Cardiac septum (tissue), 1 donor: ENCODE measurements at regions not wholly inside any gene's neighbourhood (a gene's known extent, or its start where the extent isn't known, plus 50 kb on each side); places are given as distances from the start of the nearest gene placed in this dataset.

Experiments
- DNase-seq: peaks from one replicate; pipeline ENCODE4 v3.0.0-alpha.2; 2020; ENCODE audit warnings: low spot score
- intact Hi-C: fragments of 100-400 bp; cut with DNase I; formaldehyde crosslinking; loops from one replicate; pipeline ENCODE4 v1.14.0; 2022
- donor health status: DM: no; HTN: no; CAD: no.

DNA sequence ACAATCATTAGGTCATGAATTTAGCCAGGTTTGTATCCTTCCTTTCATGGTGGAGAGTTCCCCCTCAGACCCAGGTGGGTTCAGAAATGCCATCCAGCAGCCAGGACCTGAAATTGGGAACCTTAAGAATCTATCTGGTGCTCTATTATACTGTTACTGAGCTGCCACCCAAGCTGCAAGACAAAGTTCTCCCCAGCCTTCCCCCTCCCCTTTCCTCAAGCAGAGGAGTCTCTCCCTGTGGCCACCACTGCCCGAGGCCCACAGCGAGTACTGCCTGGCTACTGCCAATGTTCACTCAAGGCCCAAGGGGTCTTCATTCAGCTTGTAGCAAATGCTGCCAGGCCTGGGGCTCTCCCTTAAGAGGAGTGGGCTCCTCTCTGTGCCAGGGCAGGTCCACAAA is 133.8 kb downstream of the TMEM38B start:
- intact Hi-C loops, result no loop called here
- DNase-seq, result no peak

DNA sequence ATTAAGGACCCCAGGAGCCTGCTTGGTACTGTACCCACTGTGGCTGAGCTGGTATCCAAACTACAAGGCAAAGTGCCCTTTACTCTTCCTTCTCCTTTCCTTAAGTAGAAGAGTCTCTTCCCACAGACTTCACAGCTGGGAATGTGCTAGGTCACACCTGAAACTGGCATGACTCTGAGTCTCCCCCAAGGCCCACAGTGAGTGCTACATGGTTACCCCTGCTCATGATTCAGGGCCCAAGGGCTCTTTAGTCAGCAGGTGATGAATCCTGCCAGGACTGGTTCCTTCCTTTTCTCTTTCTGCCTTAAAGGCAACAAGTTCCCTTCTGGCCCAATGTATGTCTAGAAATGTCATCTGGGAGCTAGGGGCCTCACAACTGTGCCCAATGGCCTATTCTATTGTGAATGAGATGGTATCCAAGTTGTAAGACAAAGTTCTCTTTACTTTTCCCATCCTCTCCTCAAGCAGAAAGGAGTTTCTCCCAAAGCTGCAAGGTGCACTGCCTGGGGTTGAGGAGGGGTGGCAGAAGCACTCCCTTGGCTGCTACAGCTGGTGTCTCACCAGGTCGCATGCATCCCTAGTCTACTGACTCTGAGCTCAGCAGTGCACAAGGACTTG is 134.4 kb downstream of the TMEM38B start:
- intact Hi-C loops, result no loop called here

DNA sequence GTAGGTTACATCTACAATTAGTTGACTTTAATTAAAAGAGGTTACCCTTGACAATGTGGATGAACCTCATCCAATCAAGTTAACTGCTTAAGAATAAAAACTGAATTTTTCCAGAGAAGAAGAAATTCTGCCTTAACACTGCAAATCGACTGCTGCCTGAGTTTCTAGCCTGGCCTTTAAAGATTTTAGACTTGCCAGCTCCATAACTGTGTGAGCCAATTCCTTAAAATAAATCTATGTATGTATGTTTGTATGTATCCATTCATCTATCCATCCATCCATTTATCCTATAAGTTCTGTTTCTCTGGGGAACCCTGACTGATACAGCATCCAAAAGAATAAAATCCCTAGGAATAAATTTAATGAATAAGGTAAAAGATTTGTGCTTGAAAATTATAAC is 136.1 kb downstream of the TMEM38B start:
- DNase-seq, result no peak
- intact Hi-C loops, result no loop called here

More for the DNA sequence above, 134.4 kb downstream of the TMEM38B start:
- no peak for DNase-seq

DNA sequence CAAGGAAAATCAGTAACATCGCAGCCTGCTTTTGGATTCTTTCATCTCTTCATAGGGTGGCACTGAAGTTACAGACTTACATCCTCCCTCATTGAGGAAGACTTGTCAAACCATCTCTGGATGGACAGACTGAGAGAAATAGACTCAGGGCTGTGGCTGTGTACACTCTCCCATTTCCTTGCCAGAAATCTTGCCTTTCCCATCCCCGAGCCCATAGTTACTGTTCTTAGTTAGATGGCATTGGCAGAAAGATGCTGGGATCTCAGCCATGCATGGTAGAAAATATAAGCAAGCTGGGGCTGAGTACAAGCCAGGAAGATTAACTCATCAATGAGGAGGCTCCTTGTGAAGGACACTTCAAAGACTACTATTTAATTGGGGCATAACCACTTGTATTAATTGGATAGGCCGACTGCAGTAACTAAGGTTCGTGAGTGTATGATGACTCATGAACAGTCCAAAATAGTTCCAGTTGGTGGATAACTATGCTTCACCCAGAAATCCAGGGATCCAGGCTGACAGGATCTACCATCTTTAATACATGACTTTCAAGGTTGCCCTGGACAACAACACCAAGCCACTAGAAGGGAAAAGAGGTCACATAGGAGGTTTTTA is 137.9 kb downstream of the TMEM38B start:
- DNase-seq, result no peak
- intact Hi-C loops, result no loop called here

DNA sequence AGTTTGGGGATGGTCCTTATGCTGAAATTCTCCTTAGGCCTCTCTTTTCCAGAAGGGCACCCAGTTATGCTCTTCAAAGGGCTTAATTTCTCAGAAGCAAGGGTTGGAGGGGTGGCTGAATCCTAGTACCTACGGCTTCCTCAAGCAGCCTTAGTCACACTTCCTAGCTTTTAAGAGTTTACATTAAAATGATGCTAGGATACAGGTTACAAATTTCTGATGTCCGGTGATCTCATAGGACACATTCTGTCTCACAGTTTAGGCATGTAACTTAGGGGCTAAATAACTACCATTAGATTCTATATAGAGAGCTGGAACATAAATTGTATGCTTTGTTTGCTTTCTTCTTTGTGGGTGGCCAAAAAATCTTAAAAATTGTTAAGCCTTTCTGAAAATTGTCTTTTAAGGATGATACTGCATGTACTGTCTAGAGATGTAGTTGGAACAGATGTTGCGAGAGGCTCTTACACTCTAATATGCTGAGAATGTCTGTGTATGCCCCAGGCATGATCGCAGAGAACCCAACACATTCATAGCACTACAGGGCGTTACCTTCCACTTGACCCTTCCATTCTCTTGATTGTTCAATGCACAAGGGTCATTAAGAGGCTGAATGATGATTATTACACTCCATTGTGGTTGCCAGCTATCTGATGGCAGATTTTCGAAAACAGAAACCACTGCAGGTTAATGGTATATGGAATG is 139.1 kb downstream of the TMEM38B start:
- no peak for DNase-seq
- intact Hi-C loops, result no loop called here

DNA sequence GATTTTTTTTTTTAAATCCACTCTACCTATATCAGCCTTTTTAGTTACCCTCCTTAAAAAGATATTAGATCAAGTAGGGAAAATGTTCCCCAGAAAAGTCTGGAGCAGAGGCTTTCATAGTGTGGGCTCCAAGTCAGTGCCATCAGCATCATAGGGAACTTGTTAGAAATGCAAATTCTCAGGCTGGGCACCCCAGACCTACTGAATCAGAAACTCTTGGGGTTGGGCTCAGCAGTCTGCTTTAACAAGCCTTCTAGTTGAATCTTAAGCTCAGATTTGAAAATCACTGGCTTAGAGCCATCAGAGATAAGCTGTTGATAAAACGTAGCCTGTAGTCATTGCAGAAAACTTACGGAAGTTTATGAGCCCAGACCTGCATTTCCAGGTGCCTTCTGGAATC is 140.1 kb downstream of the TMEM38B start:
- intact Hi-C loops, result no loop called here
- no peak for DNase-seq

DNA sequence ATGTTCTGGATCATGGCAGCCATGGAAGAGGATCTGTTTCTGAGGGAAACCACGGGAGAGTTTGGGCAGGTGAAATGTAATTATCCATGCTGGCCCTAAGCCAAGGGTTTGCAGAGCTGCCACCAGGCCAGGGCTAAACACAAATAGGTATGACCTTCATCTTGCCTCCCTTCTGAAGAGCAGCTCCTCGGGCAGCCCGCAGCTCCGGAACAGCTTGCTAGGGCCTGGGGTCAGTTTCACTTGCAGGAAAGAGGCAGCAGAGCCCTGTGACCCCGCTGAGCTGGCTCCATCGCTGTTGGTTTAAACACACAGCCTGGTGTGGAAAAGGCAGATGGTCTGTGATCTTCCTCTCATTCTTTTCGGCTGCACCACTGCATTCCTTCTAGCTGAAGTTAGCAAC is 141.4 kb downstream of the TMEM38B start:
- intact Hi-C loops, result no loop called here
- no peak for DNase-seq

DNA sequence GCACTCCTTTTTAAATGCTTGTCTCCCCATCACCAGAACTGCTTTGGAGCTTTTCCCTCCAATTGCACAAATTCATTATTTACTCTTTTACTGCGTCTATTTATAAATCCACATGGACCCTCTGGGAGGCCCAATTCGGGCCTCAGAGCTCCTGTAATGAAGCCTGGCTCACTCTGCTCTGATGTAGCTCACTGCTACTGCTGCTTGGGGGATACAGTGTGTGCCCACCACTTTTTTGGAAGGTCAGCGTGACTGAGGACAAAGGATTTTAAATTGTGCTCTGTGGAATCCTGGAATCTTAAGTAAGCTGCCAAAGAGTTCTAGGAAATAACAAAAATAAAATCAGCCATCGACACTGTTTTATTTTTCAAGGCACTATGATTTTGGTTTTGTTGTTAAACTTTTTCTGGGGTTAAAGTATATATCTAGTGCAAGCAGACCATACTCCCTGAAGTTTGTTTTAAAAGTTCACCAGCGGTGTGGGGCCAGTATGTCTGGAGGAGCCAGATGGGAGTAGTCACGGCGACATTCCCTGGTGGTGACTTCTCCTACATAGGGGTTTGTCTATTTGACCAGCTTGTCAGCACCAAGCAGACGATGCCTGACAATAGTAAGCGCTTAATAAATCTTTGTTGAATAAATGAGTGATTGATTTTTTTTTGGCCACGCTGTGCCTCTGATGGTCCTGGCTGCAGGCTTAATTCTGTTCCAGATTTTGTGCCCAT is 142.8 kb downstream of the TMEM38B start:
- intact Hi-C loops, result no loop called here
- DNase-seq, result no peak

DNA sequence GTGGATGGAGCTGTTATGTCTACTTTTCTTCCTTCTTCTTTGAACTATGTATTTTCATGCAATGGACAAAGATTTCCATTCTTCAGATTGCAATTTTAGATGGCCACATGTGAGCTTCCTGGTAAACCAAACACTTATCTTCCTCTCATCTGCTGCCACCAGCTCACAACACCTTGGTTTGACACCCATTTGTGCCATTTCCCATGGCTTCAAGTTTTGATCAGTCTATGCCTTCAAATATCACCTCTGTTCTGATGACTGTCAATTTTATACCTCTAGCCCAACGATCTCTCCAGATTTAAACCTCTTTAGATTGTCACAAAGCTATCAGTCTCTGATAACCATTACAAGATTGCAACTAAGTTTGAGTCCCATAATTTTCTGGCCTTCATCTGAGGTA is 147.2 kb downstream of the TMEM38B start:
- intact Hi-C loops, result no loop called here
- DNase-seq, result no peak

DNA sequence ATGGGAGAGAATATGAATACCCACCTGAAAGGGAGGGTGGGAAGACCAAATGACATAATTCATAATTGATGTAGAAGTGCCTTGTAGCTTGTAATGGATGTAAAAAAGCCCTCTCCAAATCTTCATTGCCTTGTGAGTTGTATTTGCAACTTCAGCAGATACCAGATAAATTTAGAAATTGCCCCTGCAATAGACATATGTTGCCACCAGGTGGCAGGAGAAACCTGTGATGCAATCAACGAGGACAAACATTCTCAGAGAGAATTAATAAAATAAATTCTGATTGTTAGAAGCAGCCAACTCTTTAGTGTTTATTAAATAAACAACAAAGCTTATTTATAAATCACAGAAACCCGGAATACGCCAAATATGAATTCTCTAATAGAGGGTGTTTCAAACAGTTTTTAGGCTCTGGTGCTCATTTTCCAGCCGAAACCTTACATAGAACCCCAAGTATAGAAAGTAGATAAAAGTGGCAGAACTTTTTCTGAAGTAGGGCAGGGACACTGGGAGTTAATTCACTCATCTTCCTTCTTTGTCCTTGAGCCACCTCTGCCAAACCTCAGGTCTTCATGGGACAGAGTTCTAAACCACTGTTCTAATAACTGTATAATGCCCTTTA is 147.8 kb downstream of the TMEM38B start:
- intact Hi-C loops, result no loop called here

DNA sequence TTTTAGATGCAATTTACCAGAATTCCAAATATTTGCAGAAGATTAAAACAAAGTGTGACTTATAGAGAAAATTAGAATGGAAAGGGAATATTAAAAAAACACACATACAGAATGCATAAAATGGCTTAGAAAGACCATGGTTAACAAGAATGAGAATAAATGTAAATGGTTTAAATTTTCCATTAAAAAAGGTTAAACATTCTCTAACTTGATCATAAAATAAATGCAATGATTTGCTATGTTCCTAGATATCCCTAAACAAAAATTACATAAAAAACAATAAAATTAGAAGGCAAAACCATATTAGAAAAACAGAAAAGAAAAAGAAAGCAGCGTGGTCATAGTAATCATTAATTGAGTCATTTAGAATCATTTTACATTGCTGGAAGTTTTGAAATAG is 152.5 kb downstream of the TMEM38B start:
- intact Hi-C loops, result no loop called here
- DNase-seq, result no peak

More for the DNA sequence above, 147.8 kb downstream of the TMEM38B start:
- DNase-seq, result no peak

DNA sequence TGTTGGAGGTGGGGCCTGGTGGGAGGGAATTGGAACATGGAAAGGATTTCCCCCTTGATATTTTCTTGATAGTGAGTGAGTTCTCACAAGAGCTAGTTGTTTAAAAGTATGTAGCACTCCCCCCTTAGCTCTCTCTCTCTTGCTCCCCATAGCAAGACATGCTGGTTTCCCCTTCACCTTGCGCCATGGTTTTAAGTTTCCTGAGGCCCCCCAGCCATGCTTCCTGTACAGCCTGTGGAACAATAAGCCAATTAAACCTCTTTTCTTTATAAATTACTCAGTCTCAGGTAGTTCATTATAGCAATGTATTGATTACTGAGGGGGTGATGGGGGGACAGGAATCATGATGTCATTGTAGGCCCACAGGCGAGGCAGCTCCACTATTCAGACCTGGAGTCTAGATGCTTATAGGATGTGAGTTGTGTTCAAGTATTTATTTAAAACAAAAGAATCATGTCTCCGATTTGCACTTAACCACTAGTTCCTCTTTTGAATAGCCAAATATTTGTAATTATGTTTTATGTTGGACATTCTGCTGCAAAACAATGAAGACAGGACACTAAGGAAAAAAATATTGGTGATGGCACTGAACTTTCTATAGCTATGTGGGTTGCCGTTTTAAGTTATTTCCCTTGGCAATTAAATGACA is 156.6 kb downstream of the TMEM38B start:
- DNase-seq, result no peak
- intact Hi-C loops, result no loop called here

DNA sequence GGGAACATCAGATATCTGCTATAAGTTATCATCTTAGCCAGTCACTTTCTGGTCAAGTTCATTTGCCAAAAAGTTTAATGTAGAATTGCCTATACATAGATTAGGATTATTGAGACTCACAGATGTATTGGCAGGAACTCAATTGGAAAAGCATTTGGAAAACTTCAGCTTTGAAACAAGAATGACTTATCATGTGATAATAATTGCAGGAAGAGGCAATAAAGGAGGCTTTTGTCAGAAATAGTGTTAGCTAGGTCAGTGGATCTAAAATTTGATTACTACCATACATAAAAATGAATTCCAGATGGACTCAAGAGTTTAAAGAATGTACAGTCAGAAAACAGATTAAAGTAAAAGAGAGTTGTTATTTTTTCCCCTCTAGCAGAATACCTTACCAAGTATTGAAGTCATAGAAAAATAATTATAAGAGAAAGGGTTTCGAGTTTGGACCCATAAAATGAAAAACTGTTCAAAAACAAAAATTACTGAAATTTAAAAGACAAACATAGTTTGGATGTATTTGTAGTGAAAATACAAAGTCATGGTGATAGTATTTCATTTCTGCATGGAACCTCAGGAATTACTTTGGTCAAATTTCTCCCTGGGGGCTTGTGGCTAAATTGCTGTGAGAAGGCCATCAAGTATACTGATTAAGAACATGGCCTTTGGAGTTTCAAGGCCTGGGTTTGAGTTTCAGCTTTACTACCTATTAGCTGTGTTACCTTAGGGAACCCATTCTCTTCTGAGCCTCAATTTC is 159.9 kb downstream of the TMEM38B start:
- intact Hi-C loops, result no loop called here
- no peak for DNase-seq

DNA sequence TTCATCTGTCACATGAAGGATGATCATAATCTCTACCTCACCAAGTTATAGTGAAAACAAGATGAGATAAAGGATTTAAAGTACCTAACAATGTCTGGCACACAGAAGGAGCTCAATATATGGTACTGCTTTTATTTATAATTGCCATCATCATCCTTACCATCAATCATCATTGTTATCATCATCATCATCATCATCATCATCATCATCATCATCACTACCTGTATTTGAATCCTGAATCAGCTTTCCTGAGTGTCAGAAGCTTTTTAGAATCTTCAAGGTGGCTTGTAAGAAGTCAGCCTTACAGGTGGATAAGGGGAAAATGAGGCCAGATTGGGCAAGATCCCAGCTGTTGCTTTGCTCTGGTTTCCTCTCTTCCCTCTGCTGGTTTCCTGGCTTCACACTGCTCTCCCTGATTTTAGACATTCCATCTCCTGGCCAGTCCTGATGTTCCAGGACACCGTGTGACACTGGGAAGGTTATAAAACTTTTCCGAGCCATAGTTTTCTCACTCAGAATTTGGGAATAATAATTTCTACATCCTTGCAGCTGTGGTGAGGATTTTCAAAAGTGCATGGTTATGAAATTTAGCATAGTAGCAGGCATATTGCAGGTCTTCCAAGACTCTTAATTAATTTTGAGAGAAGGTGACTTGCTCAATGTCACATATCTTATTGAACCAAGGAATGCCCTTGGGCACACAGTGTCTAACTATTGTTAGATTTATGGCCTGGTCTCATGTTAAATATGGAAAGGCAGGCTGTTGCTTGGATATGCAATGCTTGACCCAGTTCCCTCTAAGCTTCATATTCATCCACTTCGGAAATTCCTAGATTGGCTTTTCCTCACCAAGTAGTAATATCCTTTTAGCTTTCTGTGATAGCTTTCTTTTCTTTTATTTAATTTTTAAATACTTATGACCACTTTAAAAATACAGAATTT is 160.7 kb downstream of the TMEM38B start:
- intact Hi-C loops, result no loop called here
- DNase-seq, result no peak

DNA sequence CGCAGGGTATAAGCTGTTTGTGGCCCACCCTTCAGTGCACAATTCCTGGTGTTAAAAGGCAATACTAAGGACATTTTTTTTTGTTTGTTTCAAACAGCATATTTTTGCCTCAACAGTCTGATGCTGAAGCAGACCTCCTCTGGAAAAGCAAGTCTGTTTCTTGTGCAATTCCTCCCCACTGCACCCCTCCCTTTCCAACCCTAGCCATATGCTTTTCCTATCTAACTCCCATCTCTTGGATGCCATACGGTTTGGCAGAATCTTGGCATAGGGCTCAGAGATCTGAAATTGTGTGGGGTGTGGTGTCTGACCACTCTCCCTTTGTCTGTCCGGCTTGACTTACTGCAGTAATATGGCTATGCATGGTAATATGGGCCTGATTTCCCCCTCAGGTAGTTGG is 161.6 kb downstream of the TMEM38B start:
- no peak for DNase-seq
- intact Hi-C loops, result no loop called here

DNA sequence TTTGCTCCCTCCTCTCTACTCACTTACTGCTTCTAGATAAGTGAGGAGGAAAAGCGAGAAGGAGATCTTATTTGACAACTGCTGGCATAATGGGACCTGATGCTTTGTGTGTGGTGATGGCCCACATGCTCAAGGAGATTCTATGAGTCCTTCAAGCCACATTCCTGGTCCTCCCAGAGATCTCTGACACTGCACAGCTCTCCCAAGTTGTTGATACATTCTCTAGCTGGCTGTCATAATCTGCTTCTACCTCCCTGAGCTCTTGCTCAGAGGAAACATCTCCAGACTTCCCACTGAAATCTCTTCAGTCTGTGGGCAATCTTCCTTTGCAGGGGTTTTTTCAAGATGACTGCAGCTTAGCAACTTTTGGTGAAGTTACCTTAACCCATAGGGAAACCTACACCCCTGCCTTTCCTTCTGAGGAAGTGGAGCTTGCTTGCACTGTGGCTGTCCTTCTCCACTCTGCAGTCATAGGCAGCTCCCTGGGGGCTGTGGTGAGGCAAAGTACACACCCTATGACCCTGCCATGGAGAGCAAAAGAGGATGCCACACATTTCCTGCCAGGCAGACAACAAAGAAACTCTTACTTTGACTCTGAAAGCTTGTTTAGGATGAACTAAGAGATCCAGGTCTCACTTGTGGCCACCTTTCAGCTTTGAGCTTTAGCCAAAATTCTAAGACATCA is 163.8 kb downstream of the TMEM38B start:
- no peak for DNase-seq
- intact Hi-C loops, result no loop called here

DNA sequence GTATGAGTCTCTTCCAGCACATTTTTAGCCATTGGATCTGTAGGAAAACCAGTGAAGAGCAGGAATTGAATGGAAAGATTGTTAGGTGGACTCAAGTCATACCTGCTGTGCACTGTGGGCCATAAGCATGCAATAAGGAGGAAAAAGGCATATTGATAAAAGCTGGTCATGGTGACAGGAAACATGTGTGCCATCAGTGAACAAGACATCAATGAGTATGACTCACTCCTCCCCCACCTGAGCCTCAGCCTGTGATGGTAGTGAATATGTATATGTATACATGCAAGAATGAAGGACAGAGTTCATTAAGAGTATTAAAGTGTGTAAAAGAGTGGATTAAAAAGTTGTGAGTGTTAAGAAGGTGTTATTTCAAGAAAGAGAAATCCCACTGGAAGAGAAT is 164.5 kb downstream of the TMEM38B start:
- DNase-seq, result no peak

More for the DNA sequence above, 164.5 kb downstream of the TMEM38B start:
- intact Hi-C loops, result no loop called here
